Duodenal mucosa (tissue), 2 donors: ENCODE measurements at regions not wholly inside any gene's neighbourhood (a gene's known extent, or its start where the extent isn't known, plus 50 kb on each side); places are given as distances from the start of the nearest gene placed in this dataset.

ENCODE experiments used
- H3K27ac ChIP-seq: one replicate; pipeline ENCODE4 v1.7.0; 2013; ENCODE audit warnings: low read depth, low read length
- H3K27me3 ChIP-seq, 2 donors: one replicate each; pipeline ENCODE4 v1.7.0; 2013; ENCODE audit warnings: low read length in 2 of 2, control low read depth in 1 of 2; ENCODE audit not compliant: insufficient read depth in 2 of 2, control insufficient read depth in 1 of 2
- H3K36me3 ChIP-seq, 2 donors: one replicate each; pipeline ENCODE4 v1.7.0; 2013; ENCODE audit warnings: low read length in 2 of 2, control low read depth in 1 of 2; ENCODE audit not compliant: insufficient read depth in 2 of 2, control insufficient read depth in 1 of 2
- H3K4me1 ChIP-seq, 2 donors: one replicate each; pipeline ENCODE4 v1.7.0; 2013; ENCODE audit warnings: low read length in 2 of 2, control low read depth in 1 of 2; ENCODE audit not compliant: insufficient read depth in 2 of 2, control insufficient read depth in 1 of 2
- H3K4me3 ChIP-seq, 2 donors: one replicate each; pipeline ENCODE4 v1.7.0; 2013; ENCODE audit warnings: low read length in 2 of 2, low read depth in 1 of 2
- H3K9ac ChIP-seq, 2 donors: one replicate each; pipeline ENCODE4 v1.7.0; 2013; ENCODE audit warnings: low read length in 2 of 2, low read depth in 1 of 2
- H3K9me3 ChIP-seq, 2 donors: one replicate each; pipeline ENCODE4 v1.7.0; 2013; ENCODE audit warnings: low read length in 2 of 2, control low read depth in 1 of 2; ENCODE audit not compliant: control insufficient read depth in 1 of 2

GRCh38 chr2:226355600-226355999, 444.0 kb downstream of the IRS1 start:
- Histone ChIP-seq H3K9me3 (no peaks in the 10 kb centered on the region), H3K9ac (no peak overlapping the region), H3K27me3 (no peaks in the 10 kb centered on the region), H3K4me1 (no peaks in the 10 kb centered on the region), H3K36me3 (no peaks in the 10 kb centered on the region), H3K4me3 (no peak overlapping the region), H3K27ac (no peak overlapping the region)

GRCh38 chr2:226354434-226354833, 445.2 kb downstream of the IRS1 start:
- Histone ChIP-seq H3K36me3 (no peaks in the 10 kb centered on the region), H3K27ac (no peak overlapping the region), H3K9ac (no peak overlapping the region), H3K4me3 (no peak overlapping the region), H3K4me1 (no peaks in the 10 kb centered on the region), H3K9me3 (no peaks in the 10 kb centered on the region), H3K27me3 (no peaks in the 10 kb centered on the region)

- H3K27ac ChIP-seq, result no peak overlapping the region
- no peaks in the 10 kb centered on the region for H3K36me3 ChIP-seq
- H3K4me1 ChIP-seq, result no peaks in the 10 kb centered on the region
- no peak overlapping the region for H3K4me3 ChIP-seq
- H3K27me3 ChIP-seq, result no peaks in the 10 kb centered on the region
- H3K9me3 ChIP-seq, result no peaks in the 10 kb centered on the region
- no peak overlapping the region for H3K9ac ChIP-seq
Observed at GRCh38 chr2:226352941-226353560, 446.6 kb downstream of the IRS1 start.

GRCh38 chr2:226351711-226352110, 447.9 kb downstream of the IRS1 start:
- no peak overlapping the region for H3K27ac ChIP-seq
- H3K36me3 ChIP-seq, result no peaks in the 10 kb centered on the region
- no peak overlapping the region for H3K4me3 ChIP-seq
- no peaks in the 10 kb centered on the region for H3K27me3 ChIP-seq
- no peaks in the 10 kb centered on the region for H3K4me1 ChIP-seq
- H3K9me3 ChIP-seq, result no peaks in the 10 kb centered on the region
- H3K9ac ChIP-seq, result no peak overlapping the region

- no peaks in the 10 kb centered on the region for H3K36me3 ChIP-seq
- no peaks in the 10 kb centered on the region for H3K27me3 ChIP-seq
- no peak overlapping the region for H3K4me3 ChIP-seq
- no peaks in the 10 kb centered on the region for H3K9me3 ChIP-seq
- H3K4me1 ChIP-seq, result no peaks in the 10 kb centered on the region
- no peak overlapping the region for H3K9ac ChIP-seq
- no peak overlapping the region for H3K27ac ChIP-seq
Observed at GRCh38 chr2:226339616-226340015, 460.0 kb downstream of the IRS1 start.

GRCh38 chr2:226338825-226339224, 460.8 kb downstream of the IRS1 start:
- no peaks in the 10 kb centered on the region for H3K9me3 ChIP-seq
- no peak overlapping the region for H3K27ac ChIP-seq
- no peak overlapping the region for H3K9ac ChIP-seq
- H3K4me3 ChIP-seq, result no peak overlapping the region
- H3K36me3 ChIP-seq, result no peaks in the 10 kb centered on the region
- no peaks in the 10 kb centered on the region for H3K4me1 ChIP-seq
- no peaks in the 10 kb centered on the region for H3K27me3 ChIP-seq

GRCh38 chr2:226337941-226338600, 461.5 kb downstream of the IRS1 start:
- Histone ChIP-seq H3K9ac (no peak overlapping the region), H3K4me1 (no peaks in the 10 kb centered on the region), H3K9me3 (no peaks in the 10 kb centered on the region), H3K36me3 (no peaks in the 10 kb centered on the region), H3K4me3 (no peak overlapping the region), H3K27ac (no peak overlapping the region), H3K27me3 (no peaks in the 10 kb centered on the region)

GRCh38 chr2:226336283-226336682, 463.3 kb downstream of the IRS1 start:
- Histone ChIP-seq H3K9ac (no peak overlapping the region), H3K4me3 (no peak overlapping the region), H3K4me1 (no peaks in the 10 kb centered on the region), H3K9me3 (no peaks in the 10 kb centered on the region), H3K27ac (no peak overlapping the region), H3K36me3 (no peaks in the 10 kb centered on the region), H3K27me3 (no peaks in the 10 kb centered on the region)

- Histone ChIP-seq H3K4me3 (no peak overlapping the region), H3K36me3 (no peaks in the 10 kb centered on the region), H3K9me3 (no peaks in the 10 kb centered on the region), H3K4me1 (no peaks in the 10 kb centered on the region), H3K9ac (no peak overlapping the region), H3K27ac (no peak overlapping the region), H3K27me3 (no peaks in the 10 kb centered on the region)
Observed at GRCh38 chr2:226334981-226335720, 464.5 kb downstream of the IRS1 start.

GRCh38 chr2:226333388-226333787, 466.2 kb downstream of the IRS1 start:
- H3K4me3 ChIP-seq, result no peak overlapping the region
- no peaks in the 10 kb centered on the region for H3K27me3 ChIP-seq
- H3K4me1 ChIP-seq, result no peaks in the 10 kb centered on the region
- no peaks in the 10 kb centered on the region for H3K36me3 ChIP-seq
- no peaks in the 10 kb centered on the region for H3K9me3 ChIP-seq
- H3K9ac ChIP-seq, result no peak overlapping the region
- H3K27ac ChIP-seq, result no peak overlapping the region
